Astrocyte of the spinal cord (primary cell): ENCODE measurements at regions not wholly inside any gene's neighbourhood (a gene's known extent, or its start where the extent isn't known, plus 50 kb on each side); places are given as distances from the start of the nearest gene placed in this dataset.

ENCODE experiments used
- DNase-seq: peaks from one replicate; pipeline ENCODE4 v3.0.0; 2011; ENCODE audit warnings: low read depth, low spot score
- H3K4me3 ChIP-seq: 2 replicates; pipeline ENCODE4 v1.5.1; 2011; ENCODE audit warnings: low read depth, mild to moderate bottlenecking, low read length, moderate library complexity
- in situ Hi-C: cut with HindIII; loops from 2 replicates; pipeline ENCODE4 v1.10.0; 2017; ENCODE audit warnings: low sequenced_read_pairs
- TF ChIP-seq, protein P1 (sequence below): IDR thresholded peaks from 2 replicates; pipeline ENCODE4 v1.5.1; 2012; ENCODE audit warnings: low read depth, mild to moderate bottlenecking, low read length, inconsistent platforms

DNA sequence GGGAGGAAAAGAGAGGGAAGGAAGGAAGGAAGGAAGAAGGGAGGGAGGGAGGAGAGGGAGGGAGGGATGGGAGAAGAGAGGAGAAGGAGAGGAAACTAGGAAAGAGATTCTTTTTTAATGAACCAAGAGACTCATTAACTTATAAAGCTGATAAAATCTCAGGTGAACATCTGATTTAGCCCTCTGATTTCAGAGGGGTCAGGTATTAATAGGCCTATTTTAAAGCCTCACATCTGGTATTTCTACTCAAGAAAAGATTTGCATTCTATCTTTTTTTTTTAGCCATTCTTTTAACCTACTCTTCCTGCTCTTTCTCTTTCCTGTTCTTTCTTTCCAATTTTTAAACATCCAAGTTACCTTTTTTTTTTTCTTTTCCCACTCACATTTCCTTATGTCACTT, 103.3 kb upstream of the CPEB2 start:
- no peak overlapping the region for H3K4me3 ChIP-seq
- TF ChIP-seq, protein P1, sequence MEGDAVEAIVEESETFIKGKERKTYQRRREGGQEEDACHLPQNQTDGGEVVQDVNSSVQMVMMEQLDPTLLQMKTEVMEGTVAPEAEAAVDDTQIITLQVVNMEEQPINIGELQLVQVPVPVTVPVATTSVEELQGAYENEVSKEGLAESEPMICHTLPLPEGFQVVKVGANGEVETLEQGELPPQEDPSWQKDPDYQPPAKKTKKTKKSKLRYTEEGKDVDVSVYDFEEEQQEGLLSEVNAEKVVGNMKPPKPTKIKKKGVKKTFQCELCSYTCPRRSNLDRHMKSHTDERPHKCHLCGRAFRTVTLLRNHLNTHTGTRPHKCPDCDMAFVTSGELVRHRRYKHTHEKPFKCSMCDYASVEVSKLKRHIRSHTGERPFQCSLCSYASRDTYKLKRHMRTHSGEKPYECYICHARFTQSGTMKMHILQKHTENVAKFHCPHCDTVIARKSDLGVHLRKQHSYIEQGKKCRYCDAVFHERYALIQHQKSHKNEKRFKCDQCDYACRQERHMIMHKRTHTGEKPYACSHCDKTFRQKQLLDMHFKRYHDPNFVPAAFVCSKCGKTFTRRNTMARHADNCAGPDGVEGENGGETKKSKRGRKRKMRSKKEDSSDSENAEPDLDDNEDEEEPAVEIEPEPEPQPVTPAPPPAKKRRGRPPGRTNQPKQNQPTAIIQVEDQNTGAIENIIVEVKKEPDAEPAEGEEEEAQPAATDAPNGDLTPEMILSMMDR, result no peak
- DNase-seq, result no peak
- in situ Hi-C loops, result no loop called here

DNA sequence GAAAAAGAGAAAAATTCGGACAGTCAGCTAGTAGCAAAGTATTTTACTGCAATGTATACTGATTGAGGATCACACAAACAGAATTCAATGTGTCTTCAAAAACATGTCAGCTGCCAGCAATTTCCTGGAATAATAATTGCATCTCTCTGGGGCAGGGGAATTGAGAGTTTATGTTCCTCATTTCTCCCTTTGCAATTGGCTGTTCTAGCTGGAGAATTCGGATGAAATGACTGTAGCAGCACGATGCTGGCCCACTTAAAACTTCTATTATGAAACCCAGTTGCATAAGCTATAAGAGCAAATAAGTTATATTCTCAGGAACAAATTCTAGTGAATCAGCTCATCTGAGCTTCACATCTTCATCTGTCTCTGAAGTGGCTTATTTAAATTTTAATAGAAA, 99.9 kb upstream of the CPEB2 start:
- H3K4me3 ChIP-seq, result no peak overlapping the region
- no peak for DNase-seq
- in situ Hi-C loops, result no loop called here
- TF ChIP-seq, protein P1, result no peak

DNA sequence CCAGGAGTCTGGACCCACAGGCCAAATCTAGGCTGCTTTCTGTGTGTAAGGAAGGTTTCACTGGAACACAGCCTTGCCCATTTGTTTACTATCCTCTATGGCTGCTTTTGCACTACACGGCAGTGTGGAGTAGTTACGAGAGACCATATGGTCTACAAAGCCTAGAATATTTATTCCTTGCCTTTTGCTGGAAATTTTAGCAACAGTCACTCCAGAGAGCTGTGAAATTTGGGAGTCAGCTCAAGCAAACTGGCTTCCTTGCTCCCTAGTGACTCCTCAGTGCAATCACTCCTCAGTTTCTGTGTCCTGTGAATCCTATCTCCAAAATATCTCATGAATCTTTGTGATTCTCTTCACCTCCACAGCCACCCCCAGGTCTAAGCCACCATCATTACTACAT, 99.0 kb upstream of the CPEB2 start:
- no peak for DNase-seq
- in situ Hi-C loops, result no loop called here
- TF ChIP-seq, protein P1, result no peak
- no peak overlapping the region for H3K4me3 ChIP-seq

DNA sequence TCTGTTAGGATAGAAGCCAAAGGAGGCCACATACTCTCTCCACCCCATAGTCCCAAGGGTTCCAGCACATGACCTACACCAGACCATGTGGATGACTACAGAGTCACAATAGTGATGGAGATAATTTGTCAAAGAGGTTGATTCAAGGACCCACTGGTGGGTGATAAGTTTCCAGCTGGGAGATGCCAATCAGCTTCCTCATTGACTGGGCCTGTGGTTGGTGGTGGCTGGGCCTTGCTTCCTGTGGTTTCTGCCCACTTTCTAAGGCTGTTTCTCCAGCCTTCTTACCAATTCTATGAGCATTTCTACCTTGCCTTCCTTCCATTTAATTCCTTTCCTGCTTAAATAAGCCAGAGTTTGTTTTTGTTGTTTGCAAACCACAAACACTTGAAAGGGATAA, 95.5 kb upstream of the CPEB2 start:
- peak; percentile 3 for DNase-seq
- TF ChIP-seq, protein P1, result no peak
- in situ Hi-C loops, result no loop called here

DNA sequence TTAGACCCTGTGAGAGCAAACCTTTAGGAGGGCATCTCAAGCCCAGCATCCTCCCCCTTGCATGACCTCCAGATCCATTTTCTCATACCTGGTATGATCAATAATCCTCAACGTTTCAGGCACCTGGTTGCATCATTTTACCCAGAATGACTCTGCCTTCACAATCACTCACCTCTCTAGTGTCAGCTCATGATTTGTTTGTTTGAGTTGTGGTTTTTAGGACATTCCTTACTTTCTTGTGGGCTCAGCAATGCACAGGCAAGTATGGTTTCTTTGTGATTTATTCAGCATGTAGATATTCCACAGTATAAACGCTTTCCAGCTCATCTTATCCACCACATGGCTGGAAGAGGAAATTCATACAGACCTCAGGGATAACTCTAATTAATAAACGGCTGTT, 93.6 kb upstream of the CPEB2 start:
- peak; percentile 60 for DNase-seq
- in situ Hi-C loops, result no loop called here
- no peak overlapping the region for H3K4me3 ChIP-seq
- TF ChIP-seq, protein P1, result no peak

More for the DNA sequence above, 95.5 kb upstream of the CPEB2 start:
- H3K4me3 ChIP-seq, result no peak overlapping the region

DNA sequence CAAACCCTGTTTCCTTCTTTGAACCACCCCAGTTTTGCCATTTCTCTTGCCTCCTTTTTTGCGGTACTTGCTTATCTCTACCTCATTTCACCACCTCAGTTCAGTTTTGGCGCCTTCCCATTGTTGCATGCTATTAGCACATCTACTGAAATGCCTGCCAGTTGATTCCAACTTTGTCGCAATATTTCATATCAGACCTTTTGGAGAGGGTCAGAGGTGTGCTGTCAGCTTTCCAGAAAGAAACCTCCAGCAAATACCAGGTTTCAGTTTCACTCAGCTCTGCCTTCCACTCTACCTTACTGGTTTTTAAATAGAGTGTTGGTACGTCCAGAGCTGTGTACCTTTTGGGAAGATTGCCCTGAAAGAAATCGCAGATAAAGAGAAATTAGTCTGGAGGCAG, 91.9 kb upstream of the CPEB2 start:
- no peak overlapping the region for H3K4me3 ChIP-seq
- no peak for DNase-seq
- TF ChIP-seq, protein P1, result no peak
- in situ Hi-C loops, result no loop called here

DNA sequence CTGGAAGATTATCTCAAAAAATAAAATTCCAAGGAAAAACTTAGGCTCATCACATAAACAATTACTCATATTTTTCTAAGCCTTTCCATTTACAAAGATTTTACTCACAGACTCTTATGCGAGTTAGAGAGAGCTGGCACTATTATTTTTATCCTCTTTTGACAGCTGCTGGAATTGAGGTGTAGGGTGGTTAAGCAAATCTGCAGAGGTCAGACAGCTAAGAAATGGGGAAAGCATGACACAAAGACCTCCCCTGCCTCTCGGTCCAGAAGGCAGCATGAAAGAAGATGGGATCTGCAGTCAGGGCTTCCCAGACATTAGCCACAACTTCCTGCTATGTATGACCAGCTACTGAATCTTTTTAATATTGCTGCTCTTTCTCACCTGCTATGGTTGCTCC, 89.9 kb upstream of the CPEB2 start:
- no peak for DNase-seq
- in situ Hi-C loops, result no loop called here
- TF ChIP-seq, protein P1, result no peak
- no peak overlapping the region for H3K4me3 ChIP-seq
